ENCODE measurements at regions not wholly inside any gene's neighbourhood (a gene's known extent, or its start where the extent isn't known, plus 50 kb on each side); places are given as distances from the start of the nearest gene placed in this dataset.

DNA sequence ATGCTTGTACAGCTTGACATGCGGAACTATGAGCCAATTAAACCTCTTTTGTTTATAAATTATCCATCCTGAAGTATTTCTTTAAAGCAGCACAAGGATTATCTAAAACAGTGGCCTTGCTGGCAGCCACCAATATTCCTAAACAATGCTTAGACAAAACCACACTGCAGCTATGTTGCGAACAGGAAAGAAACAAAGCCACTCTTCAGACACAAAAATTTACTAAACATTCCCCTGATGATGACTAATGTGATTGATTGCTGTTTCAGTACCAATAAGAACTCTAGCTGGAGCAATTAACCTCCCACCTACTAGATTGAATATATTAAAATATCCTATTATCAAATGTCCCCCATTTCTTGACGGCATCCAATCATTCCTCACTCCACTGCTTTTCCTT lies 325.8 kb upstream of the REG3G start:
- H3K36me3 ChIP-seq, result no peaks in the 10 kb centered on the region
- no peaks in the 10 kb centered on the region for H3K4me1 ChIP-seq
- ATAC-seq (no peak), DNase-seq (no peak)
- H3K27ac ChIP-seq, result no peak overlapping the region
- TF ChIP-seq, protein P1, sequence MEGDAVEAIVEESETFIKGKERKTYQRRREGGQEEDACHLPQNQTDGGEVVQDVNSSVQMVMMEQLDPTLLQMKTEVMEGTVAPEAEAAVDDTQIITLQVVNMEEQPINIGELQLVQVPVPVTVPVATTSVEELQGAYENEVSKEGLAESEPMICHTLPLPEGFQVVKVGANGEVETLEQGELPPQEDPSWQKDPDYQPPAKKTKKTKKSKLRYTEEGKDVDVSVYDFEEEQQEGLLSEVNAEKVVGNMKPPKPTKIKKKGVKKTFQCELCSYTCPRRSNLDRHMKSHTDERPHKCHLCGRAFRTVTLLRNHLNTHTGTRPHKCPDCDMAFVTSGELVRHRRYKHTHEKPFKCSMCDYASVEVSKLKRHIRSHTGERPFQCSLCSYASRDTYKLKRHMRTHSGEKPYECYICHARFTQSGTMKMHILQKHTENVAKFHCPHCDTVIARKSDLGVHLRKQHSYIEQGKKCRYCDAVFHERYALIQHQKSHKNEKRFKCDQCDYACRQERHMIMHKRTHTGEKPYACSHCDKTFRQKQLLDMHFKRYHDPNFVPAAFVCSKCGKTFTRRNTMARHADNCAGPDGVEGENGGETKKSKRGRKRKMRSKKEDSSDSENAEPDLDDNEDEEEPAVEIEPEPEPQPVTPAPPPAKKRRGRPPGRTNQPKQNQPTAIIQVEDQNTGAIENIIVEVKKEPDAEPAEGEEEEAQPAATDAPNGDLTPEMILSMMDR (IDR thresholded peaks at IDR 0.05), result no peak
- no peaks in the 10 kb centered on the region for H3K27me3 ChIP-seq
- H3K4me3 ChIP-seq, result no peak overlapping the region
- intact Hi-C loops (cut with DNase I), result no loop called here
- peaks cover 0 to 15% (median 0%) of the 10 kb centered on the region in 11 donors for H3K9me3 ChIP-seq
- 81 to 86% methylated on average over 3 of the region's 3 CpGs for WGBS, 2 donors

DNA sequence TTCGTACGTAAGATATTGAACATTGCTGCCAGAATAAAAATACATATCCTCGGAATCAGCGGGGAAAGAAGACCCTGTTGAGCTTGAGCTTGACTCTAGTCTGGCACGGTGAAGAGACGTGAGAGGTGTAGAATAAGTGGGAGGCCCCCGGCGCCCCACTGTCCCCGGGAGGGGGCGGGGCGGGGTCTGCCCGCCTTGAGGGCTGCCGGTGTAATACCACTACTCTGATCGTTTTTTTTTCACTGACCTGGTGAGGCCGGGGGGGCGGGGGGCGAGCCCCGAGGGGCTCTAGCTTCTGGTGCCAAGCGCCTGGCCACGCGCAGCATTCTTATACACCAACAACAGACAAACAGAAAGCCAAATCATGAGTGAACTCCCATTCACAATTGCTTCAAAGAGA lies 324.0 kb upstream of the REG3G start:
- TF ChIP-seq, protein P1 (IDR thresholded peaks at IDR 0.05), result no peak
- Histone ChIP-seq H3K9me3 (peaks cover 0 to 15% (median 0%) of the 10 kb centered on the region in 11 donors), H3K27ac (no peak overlapping the region), H3K36me3 (no peaks in the 10 kb centered on the region), H3K4me1 (no peaks in the 10 kb centered on the region), H3K27me3 (no peaks in the 10 kb centered on the region), H3K4me3 (no peak overlapping the region)
- intact Hi-C loops (cut with DNase I), result no loop called here
- no peak for DNase-seq
- ATAC-seq, result no peak
- WGBS, 2 donors, result 91 to 93% methylated on average over 21 of the region's 21 CpGs

DNA sequence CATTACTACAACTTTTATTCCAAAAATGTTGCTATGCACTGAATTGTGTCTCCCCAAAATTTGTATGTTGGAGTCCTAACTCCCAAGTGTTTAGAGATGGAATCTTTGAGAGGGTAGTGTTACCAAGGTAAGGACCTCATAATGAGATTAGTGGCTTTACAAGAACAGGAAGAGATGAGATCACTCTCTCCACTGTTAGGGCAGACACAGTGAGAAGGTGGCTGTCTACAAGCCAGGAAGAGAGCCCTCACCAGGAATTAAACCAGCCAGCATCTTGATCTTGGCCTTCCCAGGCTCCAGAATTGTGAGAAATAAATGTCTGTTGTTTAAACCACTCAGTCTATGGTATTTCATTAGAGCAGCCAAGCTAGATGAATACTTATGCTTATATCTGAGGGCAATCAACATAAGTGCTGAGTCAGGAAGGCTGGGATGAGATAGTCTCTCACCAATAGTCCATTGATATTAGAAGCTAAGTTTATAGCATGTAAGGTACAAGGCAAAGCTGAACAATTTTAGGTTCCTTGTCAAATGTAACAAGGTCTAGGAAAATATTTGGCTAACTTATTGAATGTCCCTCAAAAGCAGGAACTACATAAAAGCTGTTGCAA lies 317.6 kb upstream of the REG3G start:
- DNase-seq, result no peak

DNA sequence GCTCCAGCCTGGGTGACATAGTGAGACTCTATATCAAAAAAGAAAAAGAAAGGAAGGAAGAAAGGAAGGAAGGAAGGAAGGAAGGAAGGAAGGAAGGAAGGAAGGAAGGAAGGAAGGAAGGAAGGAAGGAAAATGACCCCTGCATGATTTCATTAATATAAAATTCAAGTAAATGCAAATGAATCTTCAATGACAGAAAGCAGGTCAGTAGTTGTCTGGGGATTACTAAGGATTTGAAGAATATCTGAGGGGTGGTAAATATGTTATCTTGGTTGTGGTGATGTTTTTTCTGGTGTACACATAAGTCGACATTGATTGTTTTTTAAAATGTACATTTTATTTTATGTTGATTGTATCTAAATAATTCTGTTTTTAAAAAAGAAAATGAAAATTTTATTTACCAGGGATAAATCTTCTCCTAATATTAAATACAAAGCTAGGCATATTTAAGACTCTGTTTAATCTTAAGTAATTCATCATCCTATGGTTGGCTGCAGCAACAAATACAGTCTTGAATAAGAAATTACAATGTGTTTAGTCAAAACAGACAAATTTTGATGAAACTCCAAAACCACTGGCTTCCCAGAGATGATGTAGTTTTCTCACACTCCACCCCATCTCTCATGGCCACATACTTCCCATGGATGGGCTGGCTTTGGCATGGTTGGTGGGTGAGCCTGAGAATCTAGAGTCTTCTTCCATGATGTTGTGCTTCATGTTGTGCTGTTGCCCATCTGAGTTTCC lies 314.7 kb upstream of the REG3G start:
- Histone ChIP-seq H3K36me3 (no peaks in the 10 kb centered on the region), H3K9me3 (peaks cover 0 to 6% (median 0%) of the 10 kb centered on the region in 11 donors), H3K27ac (no peak overlapping the region), H3K4me1 (no peaks in the 10 kb centered on the region), H3K4me3 (no peak overlapping the region), H3K27me3 (no peaks in the 10 kb centered on the region)
- 84 to 95% methylated on average over 1 of the region's 1 CpG for WGBS, 2 donors
- DNase-seq (no peak), ATAC-seq (no peak)
- intact Hi-C loops (cut with DNase I), result no loop called here
- TF ChIP-seq, protein P1 (IDR thresholded peaks at IDR 0.05), result no peak

More for the DNA sequence above, 317.6 kb upstream of the REG3G start:
- no peak for ATAC-seq
- Histone ChIP-seq H3K4me3 (no peak overlapping the region), H3K4me1 (no peaks in the 10 kb centered on the region), H3K27ac (no peak overlapping the region), H3K27me3 (no peaks in the 10 kb centered on the region), H3K36me3 (no peaks in the 10 kb centered on the region), H3K9me3 (peaks cover 0 to 6% (median 0%) of the 10 kb centered on the region in 11 donors)
- TF ChIP-seq, protein P1 (IDR thresholded peaks at IDR 0.05), result no peak
- intact Hi-C loops (cut with DNase I), result no loop called here
